HEK293 (cell line): ENCODE measurements at regions not wholly inside any gene's neighbourhood (a gene's known extent, or its start where the extent isn't known, plus 50 kb on each side); places are given as distances from the start of the nearest gene placed in this dataset.

ENCODE experiments used
- ATF2 ChIP-seq: fragments of 450-650 bp; formaldehyde crosslinking; IDR thresholded peaks from 2 replicates; pipeline ENCODE4 v1.5.1; 2016; ENCODE audit warnings: missing biosample characterization, missing genetic modification characterization, low read depth
- CTCF ChIP-seq: fragments of 450-650 bp; formaldehyde crosslinking; IDR thresholded peaks from 2 replicates; pipeline ENCODE4 v1.5.1; 2016; ENCODE audit warnings: missing biosample characterization, missing genetic modification characterization
- GFI1B ChIP-seq: fragments of 450-650 bp; formaldehyde crosslinking; IDR thresholded peaks from 2 replicates; pipeline ENCODE4 v1.5.1; 2016; ENCODE audit warnings: missing biosample characterization, missing genetic modification characterization
- GLI4 ChIP-seq: fragments of 450-650 bp; formaldehyde crosslinking; IDR thresholded peaks from 2 replicates; pipeline ENCODE4 v1.5.1; 2016; ENCODE audit warnings: missing biosample characterization, missing genetic modification characterization
- REST ChIP-seq: fragments of 450-650 bp; formaldehyde crosslinking; IDR thresholded peaks from 2 replicates; pipeline ENCODE4 v1.5.1; 2016; ENCODE audit warnings: missing biosample characterization, missing genetic modification characterization
- YY1 ChIP-seq: fragments of 450-650 bp; formaldehyde crosslinking; IDR thresholded peaks from 2 replicates; pipeline ENCODE4 v1.5.1; 2018; ENCODE audit warnings: missing biosample characterization, missing genetic modification characterization
- ZBTB10 ChIP-seq: fragments of 450-650 bp; formaldehyde crosslinking; IDR thresholded peaks from 2 replicates; pipeline ENCODE4 v1.5.1; 2016; ENCODE audit warnings: missing biosample characterization, missing genetic modification characterization
- ZNF341 ChIP-seq: fragments of 450-650 bp; formaldehyde crosslinking; IDR thresholded peaks from 2 replicates; pipeline ENCODE4; 2016; ENCODE audit warnings: low read depth, missing biosample characterization, missing genetic modification characterization
- ZNF548 ChIP-seq: fragments of 450-650 bp; formaldehyde crosslinking; IDR thresholded peaks from 2 replicates; pipeline ENCODE4 v1.5.1; 2016; ENCODE audit warnings: missing biosample characterization, missing genetic modification characterization
- ZNF621 ChIP-seq: fragments of 450-650 bp; formaldehyde crosslinking; IDR thresholded peaks from 2 replicates; pipeline ENCODE4 v1.5.1; 2017; ENCODE audit warnings: missing biosample characterization, missing genetic modification characterization
- ZNF777 ChIP-seq: fragments of 450-650 bp; formaldehyde crosslinking; IDR thresholded peaks from 2 replicates; pipeline ENCODE4 v1.5.1; 2017; ENCODE audit warnings: missing biosample characterization, missing genetic modification characterization, borderline replicate concordance
- TF ChIP-seq, protein P1 (sequence below): fragments of 450-650 bp; formaldehyde crosslinking; IDR thresholded peaks from 2 replicates; pipeline ENCODE4 v1.5.1; 2017; ENCODE audit warnings: missing biosample characterization, missing genetic modification characterization

- TF ChIP-seq CTCF (tag by site-specific recombination) (no peak), ZNF548 (tag by site-specific recombination) (no peak), YY1 (tag by site-specific recombination) (no peak), GFI1B (tag by site-specific recombination) (no peak), ATF2 (no peak), REST (tag by site-specific recombination) (no peak), GLI4 (tag by site-specific recombination) (no peak), ZNF341 (tag by site-specific recombination) (no peak), ZNF777 (tag by site-specific recombination) (no peak), ZBTB10 (tag by site-specific recombination) (no peak), ZNF621 (tag by site-specific recombination) (no peak)
- TF ChIP-seq, protein P1, sequence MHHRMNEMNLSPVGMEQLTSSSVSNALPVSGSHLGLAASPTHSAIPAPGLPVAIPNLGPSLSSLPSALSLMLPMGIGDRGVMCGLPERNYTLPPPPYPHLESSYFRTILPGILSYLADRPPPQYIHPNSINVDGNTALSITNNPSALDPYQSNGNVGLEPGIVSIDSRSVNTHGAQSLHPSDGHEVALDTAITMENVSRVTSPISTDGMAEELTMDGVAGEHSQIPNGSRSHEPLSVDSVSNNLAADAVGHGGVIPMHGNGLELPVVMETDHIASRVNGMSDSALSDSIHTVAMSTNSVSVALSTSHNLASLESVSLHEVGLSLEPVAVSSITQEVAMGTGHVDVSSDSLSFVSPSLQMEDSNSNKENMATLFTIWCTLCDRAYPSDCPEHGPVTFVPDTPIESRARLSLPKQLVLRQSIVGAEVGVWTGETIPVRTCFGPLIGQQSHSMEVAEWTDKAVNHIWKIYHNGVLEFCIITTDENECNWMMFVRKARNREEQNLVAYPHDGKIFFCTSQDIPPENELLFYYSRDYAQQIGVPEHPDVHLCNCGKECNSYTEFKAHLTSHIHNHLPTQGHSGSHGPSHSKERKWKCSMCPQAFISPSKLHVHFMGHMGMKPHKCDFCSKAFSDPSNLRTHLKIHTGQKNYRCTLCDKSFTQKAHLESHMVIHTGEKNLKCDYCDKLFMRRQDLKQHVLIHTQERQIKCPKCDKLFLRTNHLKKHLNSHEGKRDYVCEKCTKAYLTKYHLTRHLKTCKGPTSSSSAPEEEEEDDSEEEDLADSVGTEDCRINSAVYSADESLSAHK (tag by site-specific recombination): no peak
Measured at GRCh38 chr4:3703677-3704521, 62.3 kb upstream of the ADRA2C start.
